Activated CD8-positive, alpha-beta memory T cell treated with anti-CD3 and anti-CD28 coated beads, Interleukin-2, amount 10 ng/mL, durations not matched to agents 7 days and 5 days (primary cell): ENCODE measurements at regions not wholly inside any gene's neighbourhood (a gene's known extent, or its start where the extent isn't known, plus 50 kb on each side); places are given as distances from the start of the nearest gene placed in this dataset.
"Not testable (repeated sequence)": the region's sequence is repeated elsewhere in the genome, so short reads cannot be mapped to it uniquely, and the experiment has no call there.

Experiments used
- ATAC-seq: fragments of 150-1000 bp; cut with Tn5 transposase; one replicate; pipeline ENCODE4 v1.10.0; 2021; ENCODE audit warnings: moderate library complexity
- CTCF ChIA-PET: fragments of 350-600 bp; sonication (Branson Sonifier 250); formaldehyde crosslinking; loops from one replicate; lab custom pipeline; 2021; ENCODE audit warnings: antibody characterized with exemption; lab: Charles Lee
- DNase-seq: peaks from one replicate; pipeline ENCODE4 v3.0.0-alpha.2; 2020
- H3K27ac Mint-ChIP-seq: one replicate; pipeline ENCODE4 v1.8.0; 2021; ENCODE audit warnings: mild to moderate bottlenecking, mixed read lengths
- H3K27me3 Mint-ChIP-seq: one replicate; pipeline ENCODE4 v1.8.0; 2021; ENCODE audit warnings: mixed read lengths
- H3K36me3 Mint-ChIP-seq: one replicate; pipeline ENCODE4 v1.8.0; 2021; ENCODE audit warnings: mild to moderate bottlenecking, mixed read lengths
- H3K4me1 Mint-ChIP-seq: one replicate; pipeline ENCODE4 v1.8.0; 2021; ENCODE audit warnings: mixed read lengths
- H3K4me3 Mint-ChIP-seq: one replicate; pipeline ENCODE4 v1.8.0; 2021; ENCODE audit warnings: mild to moderate bottlenecking, moderate library complexity, mixed read lengths
- H3K9me3 Mint-ChIP-seq: one replicate; pipeline ENCODE4 v1.8.0; 2022; ENCODE audit warnings: low read depth, mixed read lengths

DNA sequence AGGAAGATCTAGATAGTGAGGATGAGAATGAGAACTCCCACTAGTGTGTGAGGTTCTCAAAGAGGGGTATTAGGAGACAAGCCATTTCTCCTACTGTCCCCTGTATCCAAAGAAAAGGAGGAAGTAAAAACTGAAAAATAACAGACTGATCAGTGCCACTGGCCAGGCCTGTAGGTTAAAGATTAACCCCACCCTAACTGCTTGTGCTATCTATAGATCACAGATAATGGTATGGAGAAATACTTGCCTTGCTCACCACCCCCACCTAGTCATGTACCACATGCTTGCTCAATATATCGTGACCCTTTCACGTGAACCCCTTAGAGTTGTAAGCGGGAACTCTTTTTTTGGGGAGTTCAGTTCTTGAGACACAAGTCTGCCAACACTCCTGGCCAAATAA lies 519.7 kb upstream of the FRG2C start:
- DNase-seq (no peak), ATAC-seq (no peak)
- Mint-ChIP-seq H3K4me3 (no peak overlapping the region), H3K4me1 (no peaks in the 10 kb centered on the region), H3K9me3 (no peaks in the 10 kb centered on the region), H3K27me3 (no peaks in the 10 kb centered on the region), H3K36me3 (no peaks in the 10 kb centered on the region), H3K27ac (no peak overlapping the region)
- CTCF ChIA-PET = no interaction called here

DNA sequence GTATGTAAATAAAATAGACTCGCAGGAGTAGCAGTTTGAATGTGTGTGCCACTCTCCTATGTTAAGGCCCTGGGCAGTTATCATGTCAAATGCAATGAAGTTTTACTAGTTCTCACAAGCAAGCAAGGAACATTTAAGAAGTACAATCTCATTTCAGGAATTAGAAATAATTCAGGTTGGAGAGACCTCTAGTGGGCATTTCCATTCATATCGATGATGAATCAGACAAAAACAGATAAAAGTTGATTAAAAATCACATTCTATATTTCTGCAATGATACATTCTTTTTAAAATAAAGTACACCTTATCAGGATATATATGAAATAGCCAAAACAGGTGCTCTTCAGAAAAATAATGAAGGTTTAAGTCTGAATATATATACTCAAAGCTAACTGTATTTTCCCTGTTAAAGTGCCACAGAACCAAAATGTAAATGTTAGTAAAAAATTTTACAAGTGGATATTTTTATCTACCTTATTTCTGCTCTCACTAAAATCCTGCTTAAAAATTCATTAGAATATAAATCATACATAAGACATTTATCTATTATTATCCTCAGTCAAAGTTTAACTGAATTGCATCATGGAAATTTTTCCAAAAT lies 492.4 kb upstream of the FRG2C start:
- ATAC-seq (no peak), DNase-seq (no peak)
- H3K27me3 Mint-ChIP-seq = no peaks in the 10 kb centered on the region
- no peaks in the 10 kb centered on the region for H3K4me1 Mint-ChIP-seq
- no peak overlapping the region for H3K4me3 Mint-ChIP-seq
- no peak overlapping the region for H3K27ac Mint-ChIP-seq
- CTCF ChIA-PET = interaction anchor here (1.5 kb wide), 1 partner anchor 21 kb away, joined by 4 read pairs; no protein-coding TSS in a partner anchor
- H3K9me3 Mint-ChIP-seq = no peaks in the 10 kb centered on the region
- no peaks in the 10 kb centered on the region for H3K36me3 Mint-ChIP-seq

DNA sequence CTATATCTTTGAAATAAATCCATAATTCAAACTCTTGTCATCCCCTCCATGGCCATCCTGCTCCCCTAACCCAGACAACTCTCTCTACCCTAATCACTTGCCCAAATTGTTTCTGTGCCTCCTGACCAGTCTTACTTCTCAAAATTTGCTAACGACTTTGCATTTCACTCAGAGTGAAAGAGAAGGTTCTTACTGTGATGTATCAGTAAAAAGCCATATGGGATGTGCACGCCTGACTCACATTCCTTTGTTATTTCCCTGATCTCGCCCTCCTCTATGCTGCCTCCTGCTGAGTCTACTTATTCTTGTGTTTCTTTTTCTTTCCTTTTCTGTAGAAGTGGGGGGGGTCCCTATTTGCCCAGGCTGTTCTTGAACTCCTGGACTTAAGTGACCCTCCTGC lies 487.2 kb upstream of the FRG2C start:
- Mint-ChIP-seq H3K4me3 (no peak overlapping the region), H3K27me3 (no peaks in the 10 kb centered on the region), H3K27ac (no peak overlapping the region), H3K9me3 (no peaks in the 10 kb centered on the region), H3K4me1 (no peaks in the 10 kb centered on the region), H3K36me3 (no peaks in the 10 kb centered on the region)
- CTCF ChIA-PET = no interaction called here
- no peak for ATAC-seq
- DNase-seq = no peak

DNA sequence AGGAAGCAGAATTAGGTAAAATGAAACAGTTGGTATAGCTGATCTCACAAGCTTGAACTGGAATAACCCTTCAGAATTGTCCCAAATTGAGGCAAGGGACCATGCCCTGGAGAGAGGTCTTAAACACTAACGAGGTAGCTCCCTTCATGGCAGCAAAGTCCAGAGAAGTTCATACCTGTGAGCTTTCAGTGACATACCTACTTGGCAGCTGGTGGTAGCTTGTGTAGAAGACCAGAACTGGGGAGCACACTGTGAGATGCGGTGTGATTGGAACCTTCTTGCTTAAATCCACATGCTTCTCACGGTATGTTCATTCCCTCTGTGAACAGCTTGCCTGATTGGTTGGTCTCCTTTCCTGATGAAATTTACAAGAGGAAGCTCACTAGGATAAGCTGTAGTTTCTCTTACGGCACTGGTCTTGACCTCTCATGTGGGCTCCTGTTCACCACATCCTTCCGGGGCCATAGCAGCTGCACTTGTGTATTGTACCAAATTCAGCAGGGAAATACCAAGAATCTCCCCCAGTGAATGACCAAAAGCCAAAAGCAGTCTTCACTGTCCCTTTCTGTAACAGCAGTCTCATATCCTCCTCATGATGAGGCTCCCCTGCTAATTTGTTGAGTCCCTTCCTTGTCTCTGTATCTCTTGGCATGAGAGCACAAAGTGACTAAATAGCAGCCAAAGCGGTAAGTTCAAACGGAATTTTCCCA lies 483.7 kb upstream of the FRG2C start:
- H3K4me1 Mint-ChIP-seq = no peaks in the 10 kb centered on the region
- CTCF ChIA-PET = interaction anchor here (0.8 kb wide), 1 partner anchor 12 kb away, joined by 3 read pairs; no protein-coding TSS in a partner anchor
- no peaks in the 10 kb centered on the region for H3K9me3 Mint-ChIP-seq
- no peak for DNase-seq
- no peak overlapping the region for H3K4me3 Mint-ChIP-seq
- no peaks in the 10 kb centered on the region for H3K36me3 Mint-ChIP-seq
- no peak overlapping the region for H3K27ac Mint-ChIP-seq
- no peak for ATAC-seq
- H3K27me3 Mint-ChIP-seq = no peaks in the 10 kb centered on the region

DNA sequence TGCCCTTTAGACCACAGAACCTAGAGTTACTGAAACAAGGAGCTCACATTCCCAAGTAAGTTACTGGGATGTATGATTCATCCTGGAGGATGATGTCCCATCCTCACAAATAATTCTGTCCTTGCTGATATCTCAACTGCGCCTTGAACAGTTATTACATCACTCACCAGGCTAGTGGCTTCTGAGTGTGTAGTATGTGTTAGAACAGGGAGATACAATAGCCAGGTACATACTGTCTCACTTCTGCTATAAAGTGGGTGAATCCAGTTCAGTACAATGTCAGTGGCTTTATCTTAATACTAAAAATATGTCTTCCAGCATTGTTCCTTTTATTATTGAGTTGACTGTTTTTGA lies 483.2 kb upstream of the FRG2C start:
- Mint-ChIP-seq H3K4me3 (no peak overlapping the region), H3K9me3 (no peaks in the 10 kb centered on the region), H3K4me1 (no peaks in the 10 kb centered on the region), H3K36me3 (no peaks in the 10 kb centered on the region), H3K27ac (no peak overlapping the region), H3K27me3 (no peaks in the 10 kb centered on the region)
- DNase-seq = no peak
- ATAC-seq = no peak
- CTCF ChIA-PET = interaction anchor here (0.8 kb wide), 1 partner anchor 11 kb away, joined by 3 read pairs; no protein-coding TSS in a partner anchor

DNA sequence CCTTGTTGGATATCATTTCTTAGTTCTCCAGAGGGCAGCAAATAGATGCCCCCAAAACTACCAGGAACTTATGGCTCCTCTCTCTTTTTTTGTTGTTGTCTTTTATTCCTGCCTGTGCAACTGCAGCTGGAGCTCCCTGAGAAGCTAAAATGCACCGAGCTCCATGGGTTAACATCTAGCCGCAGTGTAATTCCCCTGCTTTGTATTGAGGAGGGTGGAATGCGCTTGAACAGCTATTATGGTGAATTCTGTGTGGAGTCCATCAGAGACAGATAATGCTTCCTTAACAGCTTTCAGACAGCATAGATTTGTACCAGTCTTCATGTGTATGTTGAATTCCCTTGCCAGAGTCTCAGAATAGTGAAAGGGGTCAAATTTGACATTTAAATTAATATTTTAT lies 475.2 kb upstream of the FRG2C start:
- DNase-seq (no peak), ATAC-seq (no peak)
- Mint-ChIP-seq H3K36me3 (no peaks in the 10 kb centered on the region), H3K27ac (no peak overlapping the region), H3K4me3 (no peak overlapping the region), H3K27me3 (no peaks in the 10 kb centered on the region), H3K4me1 (no peaks in the 10 kb centered on the region), H3K9me3 (no peaks in the 10 kb centered on the region)
- CTCF ChIA-PET = no interaction called here

DNA sequence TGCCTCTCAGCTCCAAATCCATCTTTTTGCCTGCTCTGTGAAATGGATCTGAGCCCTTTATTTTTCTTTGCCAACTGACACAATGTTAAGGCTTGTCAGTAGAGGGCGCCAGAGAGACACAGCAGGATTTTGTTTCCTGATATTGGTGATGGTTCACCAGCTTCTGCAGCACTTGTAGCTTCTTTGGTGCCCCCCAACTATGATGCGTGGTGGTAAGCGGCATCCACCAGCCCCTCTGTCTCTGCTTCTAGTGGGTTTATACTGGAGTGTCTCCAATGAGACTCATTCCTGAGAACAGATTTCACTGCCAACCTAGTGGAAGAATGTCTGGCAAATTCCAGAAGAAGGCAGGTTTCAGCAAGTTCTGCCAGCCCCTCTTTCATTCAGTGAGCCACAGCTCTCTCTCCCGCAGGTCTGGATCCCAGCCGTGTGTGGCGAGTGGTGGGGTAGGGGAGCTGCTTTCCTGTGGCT lies 471.9 kb upstream of the FRG2C start:
- Mint-ChIP-seq H3K27ac (no peak overlapping the region), H3K36me3 (no peaks in the 10 kb centered on the region), H3K27me3 (no peaks in the 10 kb centered on the region), H3K4me1 (no peaks in the 10 kb centered on the region), H3K4me3 (no peak overlapping the region), H3K9me3 (no peaks in the 10 kb centered on the region)
- ATAC-seq (peak; percentile 51), DNase-seq (peak; percentile 65)
- CTCF ChIA-PET = interaction anchor here (0.6 to 3.1 kb wide), 9 partner anchors 10 to 442 kb away, joined by 3 to 17 read pairs (median 4); no protein-coding TSS in a partner anchor

DNA sequence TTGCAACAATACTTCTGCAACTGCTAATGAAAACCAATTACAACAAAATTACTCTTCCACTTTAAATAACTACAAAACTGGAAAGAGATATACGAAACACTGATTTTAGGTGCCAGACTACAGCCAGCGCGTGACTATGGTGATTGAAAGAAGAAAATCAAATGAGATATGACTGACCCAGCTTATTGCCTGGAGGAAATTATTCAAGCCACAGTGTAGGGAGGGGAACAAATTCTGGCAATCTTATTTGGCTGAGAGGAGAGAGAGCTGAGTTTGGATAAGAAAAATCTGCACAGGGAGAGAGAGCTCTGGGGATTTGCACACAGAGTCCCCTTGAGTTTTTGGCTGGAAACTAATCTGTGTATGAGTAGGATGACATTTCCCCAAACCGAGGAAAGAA lies 470.3 kb upstream of the FRG2C start:
- H3K36me3 Mint-ChIP-seq = no peaks in the 10 kb centered on the region
- CTCF ChIA-PET = no interaction called here
- H3K27me3 Mint-ChIP-seq = no peaks in the 10 kb centered on the region
- H3K9me3 Mint-ChIP-seq = no peaks in the 10 kb centered on the region
- DNase-seq (no peak), ATAC-seq (no peak)
- no peaks in the 10 kb centered on the region for H3K4me1 Mint-ChIP-seq
- H3K27ac Mint-ChIP-seq = no peak overlapping the region
- no peak overlapping the region for H3K4me3 Mint-ChIP-seq

DNA sequence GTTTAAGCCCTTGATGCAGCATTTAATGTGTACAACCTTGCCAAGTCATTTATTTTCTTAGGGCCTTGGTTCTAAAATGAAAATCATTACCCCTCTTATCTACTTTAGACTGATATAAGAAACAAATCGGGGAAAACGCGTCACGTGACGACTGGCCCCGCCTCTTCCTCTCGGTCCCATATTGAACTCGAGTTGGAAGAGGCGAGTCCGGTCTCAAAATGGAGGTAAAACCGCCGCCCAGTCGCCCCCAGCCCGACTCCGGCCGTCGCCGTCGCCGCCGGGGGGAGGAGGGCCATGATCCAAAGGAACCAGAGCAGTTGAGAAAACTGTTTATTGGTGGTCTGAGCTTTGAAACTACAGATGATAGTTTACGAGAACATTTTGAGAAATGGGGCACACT lies 449.8 kb upstream of the FRG2C start:
- H3K27ac Mint-ChIP-seq, H3K27me3 Mint-ChIP-seq, H3K36me3 Mint-ChIP-seq, H3K4me3 Mint-ChIP-seq, H3K9me3 Mint-ChIP-seq, CTCF ChIA-PET, DNase-seq, H3K4me1 Mint-ChIP-seq, ATAC-seq: not testable (repeated sequence)

DNA sequence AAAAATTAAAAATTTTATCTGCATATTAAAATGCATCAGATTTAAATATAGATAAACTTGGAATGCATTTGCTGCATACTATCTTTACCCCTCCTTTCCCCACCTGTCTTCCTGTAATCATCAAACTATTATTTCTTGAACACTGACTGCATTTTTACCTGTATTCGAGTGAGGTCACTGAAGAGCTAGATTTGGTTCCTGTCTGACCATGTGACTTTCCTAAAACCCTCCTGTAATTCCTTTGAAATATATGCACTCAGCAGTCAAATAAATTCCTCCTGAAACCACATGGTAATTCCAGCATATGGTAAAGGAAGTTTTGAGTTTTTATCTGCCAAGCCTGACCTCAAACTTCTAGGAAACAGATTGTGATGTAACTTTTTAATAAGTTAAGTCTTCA lies 445.6 kb upstream of the FRG2C start:
- no peaks in the 10 kb centered on the region for H3K4me1 Mint-ChIP-seq
- CTCF ChIA-PET = no interaction called here
- H3K9me3 Mint-ChIP-seq = no peaks in the 10 kb centered on the region
- no peaks in the 10 kb centered on the region for H3K36me3 Mint-ChIP-seq
- DNase-seq (no peak), ATAC-seq (no peak)
- no peaks in the 10 kb centered on the region for H3K27me3 Mint-ChIP-seq
- no peak overlapping the region for H3K4me3 Mint-ChIP-seq
- no peak overlapping the region for H3K27ac Mint-ChIP-seq

DNA sequence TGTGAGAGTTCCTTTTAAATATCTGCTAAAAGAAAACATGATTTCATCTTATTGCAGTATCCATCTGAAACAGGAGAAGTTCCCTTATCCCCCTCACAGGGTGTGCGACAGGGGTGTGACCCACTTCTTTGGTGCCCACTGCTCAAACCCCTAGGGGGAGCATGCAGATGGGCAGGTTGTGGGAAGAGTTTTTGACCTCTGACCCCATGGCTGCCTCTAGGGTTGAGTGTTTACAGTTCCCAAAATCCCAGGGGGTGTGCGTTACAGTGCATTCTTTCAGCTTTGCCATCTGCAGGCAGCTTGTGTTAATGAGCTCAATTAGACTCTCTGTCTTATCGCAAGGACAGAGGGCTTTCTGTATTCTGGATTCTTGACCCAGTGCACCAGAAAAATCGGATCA lies 443.2 kb upstream of the FRG2C start:
- Mint-ChIP-seq H3K4me1 (no peaks in the 10 kb centered on the region), H3K27ac (no peak overlapping the region), H3K36me3 (no peaks in the 10 kb centered on the region), H3K9me3 (no peaks in the 10 kb centered on the region), H3K27me3 (no peaks in the 10 kb centered on the region), H3K4me3 (no peak overlapping the region)
- no peak for ATAC-seq
- no peak for DNase-seq
- CTCF ChIA-PET = no interaction called here

DNA sequence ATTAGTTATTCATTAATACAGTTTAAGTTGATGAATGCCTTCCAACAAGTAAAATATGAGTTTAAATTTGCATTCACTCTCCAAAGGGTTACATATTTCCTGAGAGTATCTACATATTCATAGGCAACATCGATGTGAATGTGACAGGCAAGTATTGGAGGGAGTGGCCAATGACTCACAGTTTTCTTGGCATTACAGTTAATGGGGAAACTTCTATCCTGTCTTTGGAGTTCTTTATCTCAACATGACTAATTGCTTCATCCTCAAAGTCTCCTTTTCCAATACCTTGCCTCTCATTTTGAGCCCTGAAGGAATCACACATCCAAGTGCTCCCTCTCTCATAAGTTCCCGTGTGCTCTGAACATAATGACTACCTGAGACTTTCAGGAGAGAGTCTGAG lies 439.7 kb upstream of the FRG2C start:
- Mint-ChIP-seq H3K4me1 (no peaks in the 10 kb centered on the region), H3K27ac (no peak overlapping the region), H3K4me3 (no peak overlapping the region), H3K9me3 (no peaks in the 10 kb centered on the region), H3K27me3 (no peaks in the 10 kb centered on the region), H3K36me3 (no peaks in the 10 kb centered on the region)
- DNase-seq (no peak), ATAC-seq (no peak)
- CTCF ChIA-PET = no interaction called here

DNA sequence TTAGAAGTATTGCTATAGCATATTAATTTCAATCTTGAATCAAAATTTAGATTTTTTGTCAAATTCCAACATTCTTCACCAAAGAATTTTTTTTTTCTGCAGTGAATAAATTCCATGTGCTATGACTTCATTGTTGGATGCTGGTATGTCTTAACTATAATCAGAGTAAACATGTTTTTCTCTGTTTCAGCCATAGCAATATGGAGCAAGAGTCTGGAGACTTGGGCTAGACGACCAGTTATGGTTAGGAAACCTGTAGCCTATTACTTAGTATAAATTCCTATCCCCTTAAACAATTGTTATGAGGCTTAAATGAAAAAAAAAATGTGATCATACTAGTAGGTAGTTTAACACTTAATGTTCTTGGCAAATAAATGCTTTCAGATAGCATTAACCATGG lies 431.9 kb upstream of the FRG2C start:
- DNase-seq (no peak), ATAC-seq (no peak)
- Mint-ChIP-seq H3K4me3 (no peak overlapping the region), H3K36me3 (no peaks in the 10 kb centered on the region), H3K27ac (no peak overlapping the region), H3K27me3 (no peaks in the 10 kb centered on the region), H3K9me3 (no peaks in the 10 kb centered on the region), H3K4me1 (no peaks in the 10 kb centered on the region)
- CTCF ChIA-PET = no interaction called here

DNA sequence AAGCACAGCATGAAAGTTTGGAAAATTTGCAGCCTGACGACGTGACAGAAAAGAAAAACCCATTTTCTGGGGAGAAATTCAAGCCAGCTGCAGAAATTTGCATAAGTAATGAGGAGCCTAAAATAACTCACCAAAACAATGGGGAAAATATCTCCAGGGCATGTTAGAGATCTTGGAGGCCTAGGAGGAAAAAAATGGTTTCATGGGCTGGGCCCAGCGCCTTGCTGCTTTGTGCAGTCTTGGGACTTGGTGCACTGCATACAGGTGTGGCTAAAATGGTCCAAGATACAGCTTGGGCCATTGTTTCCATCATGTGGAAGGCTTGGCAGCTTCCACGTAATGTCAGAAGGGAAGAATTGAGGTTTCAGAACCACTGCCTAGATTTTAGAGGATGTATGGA lies 428.5 kb upstream of the FRG2C start:
- no peaks in the 10 kb centered on the region for H3K9me3 Mint-ChIP-seq
- no peak overlapping the region for H3K4me3 Mint-ChIP-seq
- CTCF ChIA-PET = no interaction called here
- H3K4me1 Mint-ChIP-seq = no peaks in the 10 kb centered on the region
- ATAC-seq (no peak), DNase-seq (no peak)
- H3K36me3 Mint-ChIP-seq = no peaks in the 10 kb centered on the region
- H3K27ac Mint-ChIP-seq = no peak overlapping the region
- no peaks in the 10 kb centered on the region for H3K27me3 Mint-ChIP-seq
